ENCODE measurements at regions not wholly inside any gene's neighbourhood (a gene's known extent, or its start where the extent isn't known, plus 50 kb on each side); places are given as distances from the start of the nearest gene placed in this dataset.

- ATAC-seq (peak; percentile 93), FAIRE-seq (no peak), DNase-seq (ENCODE audit: low spot score) (peak; percentile 50)
- H2AFZ ChIP-seq (ENCODE audit: low read length), result no peak overlapping the region
- H3K79me2 ChIP-seq (ENCODE audit: insufficient read depth, low read length), result no peaks in the 10 kb centered on the region
- H4K20me1 ChIP-seq (ENCODE audit: insufficient read depth, low read length), result no peaks in the 10 kb centered on the region
- no peak overlapping the region for H3K9ac ChIP-seq (ENCODE audit: insufficient read depth, low read depth, low read length)
- peaks cover 40% of the 10 kb centered on the region for H3K4me1 ChIP-seq (ENCODE audit: insufficient read depth, low read length)
- no TSS peak for BruUV-seq (replicated peaks)
- in situ Hi-C loops (cut with HindIII; ENCODE audit: extremely low pct_ligation_motif_present, low pct_unique_long_range_greater_than_20kb) (no loop called here), intact Hi-C loops (cut with micrococcal nuclease; ENCODE audit: unreplicated experiment) (no loop called here)
- H3K36me3 ChIP-seq (replicated peaks in 1 of 2; ENCODE audit: control insufficient read depth in 1 of 2, insufficient read depth in 2 of 2, low read length in 2 of 2), result no peaks in the 10 kb centered on the region
- POLR2A ChIA-PET, result interaction anchor here (1.3 kb wide), 1 partner anchor 146 kb away, joined by 4 read pairs; no protein-coding TSS in a partner anchor
- no peaks in the 10 kb centered on the region for H3K9me3 ChIP-seq (ENCODE audit: low read length)
- no peak overlapping the region; the same call in 1 of the 2 replicates for H3K4me2 ChIP-seq (ENCODE audit: low read depth, low read length)
- CTCF ChIA-PET (ENCODE audit: low intra/inter-chr PET ratio, low total read pairs), result no interaction called here
- H3K27ac ChIP-seq (ENCODE audit: extremely low read length, insufficient read depth, low read length), result no peak overlapping the region
- WGBS (ENCODE audit: low lambda C conversion rate), result 3% methylated on average over 1 of the region's 1 CpG
- H3K4me3 ChIP-seq (replicated peaks in 1 of 3; ENCODE audit: insufficient read depth in 1 of 3, low read depth in 2 of 3, low read length in 3 of 3), result no peak overlapping the region
- H3K27me3 ChIP-seq (ENCODE audit: control insufficient read depth in 1 of 2, insufficient read depth in 2 of 2, low read length in 2 of 2), result no peaks in the 10 kb centered on the region
- TF ChIP-seq SNAI1 (CRISPR knock-in tag; IDR thresholded peaks at IDR 0.05; ENCODE audit: borderline replicate concordance) (no peak), ZMYM2 (CRISPR knock-in tag; IDR thresholded peaks at IDR 0.05) (no peak), MBD4 (IDR thresholded peaks at IDR 0.05; ENCODE audit: borderline replicate concordance, low read length) (no peak), TAF15 (IDR thresholded peaks at IDR 0.05; ENCODE audit: low read depth, low read length, poor library complexity, severe bottlenecking) (no peak), ZNF550 (CRISPR knock-in tag; IDR thresholded peaks at IDR 0.05; ENCODE audit: borderline replicate concordance) (no peak), ZNF275 (CRISPR knock-in tag; IDR thresholded peaks at IDR 0.05; ENCODE audit: borderline replicate concordance) (no peak), PBX3 (CRISPR knock-in tag; IDR thresholded peaks at IDR 0.05; ENCODE audit: borderline replicate concordance) (no peak), ZBED4 (CRISPR knock-in tag; IDR thresholded peaks at IDR 0.05; ENCODE audit: borderline replicate concordance) (no peak), UBTF (CRISPR knock-in tag; IDR thresholded peaks at IDR 0.05) (no peak), REST (IDR thresholded peaks at IDR 0.05; ENCODE audit: borderline replicate concordance in 1 of 2, low read depth in 1 of 2, low read length in 2 of 2) (no peak)
These were observed 144.4 kb upstream of the MAN1A1 start for GRCh38 chr6:119493980-119494379.
